Fibroblast of gingiva (primary cell): ENCODE measurements at regions not wholly inside any gene's neighbourhood (a gene's known extent, or its start where the extent isn't known, plus 50 kb on each side); places are given as distances from the start of the nearest gene placed in this dataset.

ENCODE experiments used
- DNase-seq: peaks from one replicate; pipeline ENCODE4 v3.0.0-alpha.2; 2011; ENCODE audit warnings: low read depth

DNA sequence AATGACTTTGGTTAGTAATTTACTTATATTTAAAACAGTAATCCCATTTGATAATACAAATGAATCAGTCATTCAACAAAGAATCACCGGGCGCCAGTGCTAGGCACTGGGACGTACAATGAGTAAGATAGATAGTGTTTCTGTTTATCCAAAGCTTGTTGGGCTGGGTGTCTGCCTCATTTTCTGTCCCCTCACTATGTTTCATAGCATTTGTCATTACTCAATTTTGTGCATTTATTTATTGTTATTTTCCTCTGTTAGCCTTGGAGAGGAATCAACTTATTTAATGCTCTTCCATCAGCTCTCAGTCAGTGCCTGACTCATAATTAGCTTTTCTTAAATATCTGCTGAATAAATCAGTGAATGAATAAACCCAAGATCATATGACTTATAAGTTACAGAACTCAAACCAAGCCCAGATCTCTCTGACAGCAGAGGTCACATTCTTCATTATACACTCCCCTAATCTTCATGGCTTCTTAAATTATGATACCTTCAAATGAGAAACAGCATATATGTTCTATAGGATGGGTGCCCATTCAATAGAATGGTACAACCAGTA lies 86.2 kb downstream of the TSPAN8 start:
- peak; percentile 60 for DNase-seq

DNA sequence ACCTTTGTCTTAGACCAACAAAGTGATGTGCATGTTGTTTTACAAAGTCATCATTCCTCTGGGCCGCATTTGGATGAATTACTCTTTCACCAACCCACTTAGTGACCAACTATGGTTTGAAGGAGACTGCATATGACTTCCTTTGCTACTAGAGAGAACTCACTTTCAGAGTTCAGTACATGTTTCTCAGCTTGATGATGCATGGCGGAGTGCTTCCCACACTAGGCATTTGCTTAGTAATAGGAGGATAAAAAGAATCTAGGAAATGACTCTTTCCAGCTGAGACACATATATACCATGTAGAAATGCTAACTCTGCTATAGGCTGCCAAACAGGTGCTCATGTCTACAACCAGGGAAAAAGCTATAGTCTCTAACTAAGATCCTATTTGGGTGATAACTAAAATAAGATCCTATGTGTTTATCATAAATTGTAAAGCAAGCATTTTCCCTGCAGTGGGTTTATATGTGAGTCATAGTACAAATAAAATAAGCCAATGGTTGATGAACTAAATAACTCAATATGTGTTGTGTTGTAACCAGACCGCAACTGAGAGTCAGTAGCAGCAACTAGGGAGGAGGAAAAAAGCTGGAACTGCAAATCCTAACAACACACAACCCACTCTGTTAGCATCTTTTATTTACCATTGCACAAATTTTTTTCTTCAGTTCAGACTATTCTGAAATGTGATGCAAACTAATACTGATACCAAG lies 87.2 kb downstream of the TSPAN8 start:
- DNase-seq = peak; percentile 95

DNA sequence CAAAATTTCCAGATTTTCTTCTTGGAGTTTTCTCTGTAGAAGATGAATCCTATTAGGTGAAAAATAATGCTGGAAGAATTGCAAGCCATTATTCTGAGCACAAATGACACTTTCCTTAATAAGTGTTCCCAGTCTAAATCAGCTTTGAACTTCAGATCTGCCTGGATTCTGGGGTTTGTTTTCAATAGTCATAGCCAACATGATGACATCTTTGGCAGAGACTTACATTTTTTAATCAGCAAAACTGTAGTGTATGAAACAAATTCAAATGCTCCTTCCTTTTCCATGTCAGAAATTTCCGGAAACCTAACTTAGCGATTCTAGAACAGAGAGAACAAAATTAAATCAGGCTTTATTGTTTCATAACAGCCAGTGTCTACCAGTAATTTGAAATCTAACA lies 88.5 kb downstream of the TSPAN8 start:
- peak; percentile 48 for DNase-seq

DNA sequence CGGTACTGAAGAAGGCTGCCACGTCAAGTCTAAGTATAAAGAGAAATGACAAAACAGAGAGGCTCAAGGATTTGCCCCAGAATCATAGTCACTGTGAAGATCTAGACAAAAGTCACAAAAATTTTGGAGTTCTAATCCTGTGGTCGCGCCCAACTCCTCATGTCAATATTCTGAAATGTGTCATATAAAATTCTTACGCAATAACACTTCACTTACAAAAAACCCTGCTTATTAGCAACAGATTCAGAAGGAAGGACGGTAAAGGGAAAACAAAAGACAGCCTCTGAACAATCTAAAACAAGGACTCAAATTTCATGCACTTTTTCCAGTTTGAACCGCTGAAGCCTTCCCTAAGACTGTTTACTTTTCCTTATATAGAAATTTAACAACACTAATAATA lies 94.7 kb downstream of the TSPAN8 start:
- DNase-seq = peak; percentile 17

DNA sequence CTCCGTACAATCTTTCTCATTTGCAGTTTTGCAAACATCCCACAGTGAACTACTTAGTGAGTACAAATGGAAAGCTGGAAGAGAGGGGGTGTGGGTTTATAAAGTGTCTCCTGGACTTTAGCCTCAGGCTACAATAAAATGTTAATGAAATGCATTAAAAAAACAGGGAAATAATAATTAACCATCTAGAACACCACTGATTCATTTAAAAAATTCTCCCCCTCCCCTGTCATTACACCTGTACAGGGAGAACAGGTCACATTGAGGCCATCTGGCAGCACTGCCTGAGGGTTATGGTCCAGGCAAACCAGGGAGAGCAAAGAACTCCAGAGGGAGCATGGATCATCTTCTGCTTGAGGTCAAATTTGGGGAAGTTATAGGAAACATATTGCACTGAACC lies 96.3 kb downstream of the TSPAN8 start:
- DNase-seq = no peak

DNA sequence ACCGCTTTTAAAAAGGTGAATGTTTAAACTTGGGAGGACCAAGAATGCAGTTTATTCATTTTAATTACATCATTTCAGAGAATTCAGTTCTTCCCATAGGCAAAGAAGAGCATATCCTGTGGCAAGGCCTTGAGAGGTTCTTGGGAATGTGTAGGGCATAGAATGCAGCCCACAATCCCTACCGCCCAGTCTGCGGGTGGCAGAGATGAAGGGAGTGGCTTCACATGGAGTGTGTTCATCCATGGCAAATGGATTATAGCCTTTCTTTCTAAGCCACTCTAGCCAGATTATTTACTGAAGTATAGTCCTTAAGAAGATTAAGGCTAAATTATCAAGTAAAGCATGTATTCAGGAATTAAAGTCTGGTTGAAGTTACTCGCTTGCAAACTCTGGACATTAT lies 97.4 kb downstream of the TSPAN8 start:
- DNase-seq = no peak

DNA sequence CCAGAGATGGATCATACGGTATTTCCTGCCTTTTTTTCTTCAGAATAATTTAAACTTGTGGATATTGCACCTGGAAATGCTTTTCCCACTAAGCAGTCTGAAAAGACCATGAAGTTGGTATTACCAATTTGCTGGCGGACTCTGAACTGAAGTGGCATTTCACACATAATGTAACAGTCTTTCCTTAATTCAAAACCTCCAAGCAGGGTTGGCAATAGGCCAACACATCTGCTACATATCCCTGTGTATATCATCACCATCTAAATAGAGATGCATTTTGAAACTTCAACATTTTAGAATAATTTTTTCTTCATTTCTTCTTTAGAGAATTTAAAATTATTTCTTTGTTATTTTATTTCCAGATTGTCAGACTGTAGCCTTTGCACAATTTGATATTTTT lies 100.5 kb downstream of the TSPAN8 start:
- DNase-seq = peak; percentile 13

DNA sequence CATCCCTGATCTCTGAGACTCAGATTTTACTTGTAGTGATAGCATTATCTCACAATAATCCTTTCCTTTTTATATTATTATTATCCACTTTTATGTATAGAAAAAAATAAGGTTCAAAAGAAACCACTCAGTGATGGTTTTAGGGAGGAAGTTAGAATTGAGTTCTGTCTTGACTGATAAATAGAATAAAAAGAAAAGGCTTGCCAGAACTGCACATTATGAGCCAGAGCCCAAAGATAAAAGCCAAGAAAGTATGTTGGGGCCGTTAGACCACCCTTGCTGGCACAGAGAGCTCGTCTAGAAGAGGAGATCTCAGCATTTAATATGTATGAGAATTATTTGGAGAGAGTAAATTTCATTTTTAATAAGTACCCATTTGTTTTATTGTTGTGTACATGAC lies 103.2 kb downstream of the TSPAN8 start:
- no peak for DNase-seq

DNA sequence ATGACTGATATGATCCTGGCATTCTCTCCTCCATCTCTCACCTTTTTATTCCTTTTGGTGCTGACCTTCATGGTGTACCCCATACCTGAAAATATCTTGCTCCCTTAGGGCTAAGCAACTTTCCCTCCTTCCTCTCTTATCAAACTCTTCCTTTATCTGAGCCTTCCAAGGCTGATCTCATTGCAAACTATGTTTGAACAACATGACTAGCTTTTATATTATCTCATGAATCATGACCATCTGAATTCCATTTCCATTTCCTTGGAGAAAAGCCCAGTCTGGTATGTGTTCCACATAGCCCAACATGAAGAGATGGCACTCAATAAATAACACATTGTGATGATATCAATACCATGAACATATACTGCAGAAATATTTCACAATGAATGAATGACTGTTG lies 111.6 kb downstream of the TSPAN8 start:
- peak; percentile 90 for DNase-seq

DNA sequence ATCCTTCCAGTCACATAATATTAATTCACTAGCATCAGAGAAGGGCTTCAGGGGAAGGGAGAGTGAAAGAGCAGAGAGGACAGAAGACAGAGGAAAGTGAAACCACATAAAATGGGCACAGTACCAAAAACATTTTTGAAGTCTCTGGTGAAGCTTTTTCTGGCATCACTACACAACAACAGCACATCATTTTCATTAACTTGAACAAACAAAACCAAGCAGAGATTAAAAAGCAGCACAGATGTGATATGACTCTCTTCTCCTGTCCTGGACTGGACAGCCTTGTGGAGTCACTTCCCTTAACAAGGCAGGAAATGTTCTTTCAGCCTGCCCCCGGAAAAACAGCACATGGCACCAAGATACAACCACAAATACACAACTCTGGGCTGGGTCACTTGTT lies 112.0 kb downstream of the TSPAN8 start:
- DNase-seq = peak; percentile 91

DNA sequence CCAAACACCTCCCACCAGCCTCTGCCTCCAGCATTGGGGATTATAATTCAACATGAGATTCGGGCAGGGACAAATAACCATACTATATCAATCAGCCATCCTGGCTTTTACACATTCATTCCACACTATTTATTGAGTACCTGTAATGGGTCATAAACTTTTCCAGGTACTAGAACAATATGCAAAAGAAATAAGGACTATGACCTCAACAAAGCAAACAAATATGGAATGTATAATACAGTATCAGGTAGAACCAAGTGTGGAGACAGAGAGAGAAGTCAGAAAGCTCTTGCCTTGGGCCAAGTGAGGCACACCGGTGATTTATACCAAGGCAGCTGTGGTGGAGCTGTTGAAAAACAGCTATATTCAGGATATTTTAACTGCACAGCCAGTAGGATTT lies 116.3 kb downstream of the TSPAN8 start:
- no peak for DNase-seq

DNA sequence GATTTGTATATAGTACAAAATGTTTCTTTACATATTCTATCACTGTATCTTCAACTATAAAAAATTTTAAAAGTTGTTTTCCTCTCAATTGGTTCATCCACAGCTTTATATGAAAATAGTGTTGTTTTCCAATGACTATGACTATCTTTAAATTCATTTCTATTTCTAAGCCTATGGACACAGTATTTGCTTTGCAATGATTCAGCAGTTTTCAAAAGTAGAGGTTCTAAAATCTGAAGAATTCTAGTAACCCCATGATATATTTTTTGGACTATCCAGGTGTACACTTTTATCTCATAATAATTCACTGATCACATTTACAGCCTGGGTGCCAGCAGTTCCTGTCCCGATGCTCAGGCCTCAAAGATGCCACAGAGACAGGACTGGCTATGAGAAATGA lies 118.4 kb upstream of the PTPRR start:
- no peak for DNase-seq

DNA sequence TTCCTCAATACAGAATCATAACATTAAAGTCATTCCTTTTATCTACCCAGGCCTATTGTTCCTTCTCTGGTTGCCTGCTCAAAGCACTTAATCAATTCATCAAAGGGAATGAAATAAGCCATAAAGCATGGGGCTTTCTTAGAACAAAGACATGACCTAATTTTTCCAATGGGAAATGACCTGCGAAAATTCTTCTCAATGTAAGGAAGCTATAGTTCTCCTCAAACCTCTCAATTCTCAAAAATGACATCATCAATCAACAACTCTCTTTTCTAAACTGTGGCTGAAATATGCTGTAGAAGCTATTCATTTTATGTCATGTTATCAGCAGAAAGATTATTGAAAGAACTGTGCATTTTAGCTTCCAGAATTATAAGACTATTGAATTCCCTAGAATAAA lies 116.0 kb upstream of the PTPRR start:
- DNase-seq = no peak

DNA sequence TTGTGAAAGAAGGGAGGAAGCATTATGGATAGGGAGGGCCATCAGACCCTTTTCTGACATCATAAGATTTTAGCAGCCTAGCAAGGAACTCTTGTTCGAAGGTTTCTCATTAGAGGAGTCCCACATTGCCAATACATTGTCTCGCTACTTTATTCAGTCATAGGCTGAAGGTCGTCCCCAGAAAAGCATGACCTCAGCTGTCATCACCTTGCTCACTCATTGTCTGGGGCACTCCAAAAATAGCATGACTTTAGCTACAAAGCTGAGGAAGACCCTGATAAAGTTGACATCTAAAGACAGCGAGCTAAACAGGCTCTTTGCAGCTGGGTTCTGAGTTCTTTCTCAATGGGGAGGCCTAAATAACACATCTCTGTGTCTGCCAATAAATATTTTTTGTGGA lies 112.4 kb upstream of the PTPRR start:
- DNase-seq = no peak

DNA sequence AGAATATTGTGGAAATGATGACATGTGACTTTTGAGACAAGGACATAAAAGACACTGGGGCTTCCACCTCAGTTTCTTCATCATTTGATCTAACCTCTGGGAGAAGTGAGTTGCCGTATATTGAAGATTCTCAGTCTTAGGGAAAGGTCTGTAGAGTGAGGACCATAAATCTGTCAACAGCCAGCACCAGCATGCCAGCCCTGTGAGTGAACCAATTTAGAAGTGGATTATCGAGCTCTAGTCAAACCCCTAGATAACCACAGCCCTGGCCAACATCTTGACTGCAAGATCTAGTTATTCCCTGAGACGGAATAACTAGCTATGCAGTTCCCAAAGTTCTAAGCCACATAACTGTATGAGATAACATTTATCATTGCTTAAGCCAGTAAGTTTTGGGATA lies 108.8 kb upstream of the PTPRR start:
- DNase-seq = no peak

DNA sequence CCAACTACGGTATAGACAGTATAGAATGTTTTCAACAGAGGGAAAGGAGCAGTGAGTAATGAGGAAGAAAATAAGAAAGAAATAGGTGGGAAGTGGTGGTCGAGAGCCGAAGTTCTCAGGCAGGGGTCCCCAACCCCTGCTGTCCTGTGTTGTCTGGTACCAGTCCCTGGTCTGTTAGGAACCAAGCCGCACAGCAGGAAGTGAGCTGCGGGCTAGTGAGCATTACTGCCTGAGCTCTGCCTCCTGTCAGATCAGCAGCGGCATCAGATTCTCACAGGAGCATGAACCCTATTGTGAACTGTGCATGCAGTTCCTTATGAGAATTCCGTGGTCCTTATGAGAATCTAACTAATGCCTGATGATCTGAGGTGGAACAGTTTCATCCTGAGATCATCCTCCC lies 107.3 kb upstream of the PTPRR start:
- no peak for DNase-seq

DNA sequence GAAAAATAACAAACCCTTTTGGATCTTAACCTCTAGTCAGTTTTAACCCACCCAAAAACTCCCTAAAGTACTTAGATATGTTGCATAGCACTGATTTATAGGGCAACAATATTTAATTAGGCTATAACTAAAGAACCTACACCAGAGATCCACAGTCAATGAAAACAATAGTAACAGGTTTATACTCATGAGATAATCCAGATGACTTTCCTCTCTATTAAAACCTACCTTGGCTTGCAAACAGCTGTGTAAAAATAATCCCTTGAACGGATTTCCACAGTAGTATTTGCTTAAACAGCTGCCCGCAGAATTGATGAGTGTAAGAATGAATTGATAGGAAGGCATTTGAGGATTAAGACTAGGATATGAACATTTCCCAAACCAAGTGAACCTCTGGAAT lies 104.3 kb upstream of the PTPRR start:
- no peak for DNase-seq

DNA sequence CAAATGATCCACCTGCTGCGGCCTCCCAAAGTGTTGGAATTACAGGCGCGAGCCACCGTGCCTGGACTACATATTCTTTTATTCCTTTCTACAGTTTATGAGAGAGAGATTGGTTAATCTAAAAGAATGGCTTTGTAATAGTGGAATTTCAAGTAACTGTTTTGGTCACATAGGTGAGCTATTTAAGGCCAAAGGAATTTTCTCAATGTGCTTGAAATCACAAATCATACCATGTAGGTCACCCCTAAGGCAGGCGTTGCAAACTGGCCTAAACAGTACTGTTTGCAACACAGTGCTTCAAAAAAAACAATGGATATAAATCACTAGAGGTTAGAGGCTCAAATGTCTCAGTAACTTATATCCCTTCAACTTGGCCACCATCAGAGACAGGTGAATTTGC lies 103.7 kb upstream of the PTPRR start:
- DNase-seq = no peak

DNA sequence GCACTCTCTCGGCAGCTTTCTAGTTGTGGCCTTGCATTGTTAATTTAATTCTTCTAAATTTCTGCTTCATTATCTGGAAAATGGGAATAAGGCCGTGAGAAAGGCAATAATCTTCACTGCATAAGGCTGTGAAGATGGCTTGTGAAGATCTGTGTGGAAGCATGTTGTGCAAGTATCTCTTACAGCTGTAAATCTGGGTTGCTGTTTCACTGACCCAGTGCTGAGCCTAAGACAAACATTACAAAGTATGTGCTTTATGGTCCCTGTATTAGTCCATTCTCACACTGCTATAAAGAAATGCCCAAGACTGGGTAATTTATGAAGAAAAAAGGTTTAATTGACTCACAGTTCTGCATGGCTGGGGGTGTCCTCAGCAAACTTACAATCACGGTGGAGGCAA lies 101.0 kb upstream of the PTPRR start:
- DNase-seq = no peak

DNA sequence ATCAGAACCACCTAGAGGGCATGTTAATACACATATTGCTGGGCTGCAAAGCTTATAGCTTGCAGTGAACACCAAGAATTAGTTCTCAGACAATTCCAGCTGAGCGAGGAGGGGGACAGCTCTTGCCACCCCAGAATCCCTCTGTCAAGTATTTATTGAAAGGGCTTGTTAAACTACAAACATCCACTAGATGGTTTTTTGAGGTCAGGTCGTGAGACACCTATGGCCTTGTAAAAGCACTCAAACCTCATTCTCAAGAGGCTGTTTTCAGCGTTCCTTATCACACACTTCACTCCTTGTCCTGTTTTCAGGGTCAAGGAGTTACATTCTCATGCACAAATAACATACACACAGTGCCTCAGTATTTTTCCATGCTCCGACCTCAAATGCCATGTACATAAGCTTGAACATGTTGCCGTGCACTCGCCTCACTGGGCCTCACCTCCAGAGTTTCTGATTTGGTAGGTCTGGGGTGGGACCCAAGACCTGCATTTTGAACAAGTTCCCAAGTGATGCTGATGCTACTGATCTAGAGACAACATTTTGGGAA lies 98.8 kb upstream of the PTPRR start:
- no peak for DNase-seq

DNA sequence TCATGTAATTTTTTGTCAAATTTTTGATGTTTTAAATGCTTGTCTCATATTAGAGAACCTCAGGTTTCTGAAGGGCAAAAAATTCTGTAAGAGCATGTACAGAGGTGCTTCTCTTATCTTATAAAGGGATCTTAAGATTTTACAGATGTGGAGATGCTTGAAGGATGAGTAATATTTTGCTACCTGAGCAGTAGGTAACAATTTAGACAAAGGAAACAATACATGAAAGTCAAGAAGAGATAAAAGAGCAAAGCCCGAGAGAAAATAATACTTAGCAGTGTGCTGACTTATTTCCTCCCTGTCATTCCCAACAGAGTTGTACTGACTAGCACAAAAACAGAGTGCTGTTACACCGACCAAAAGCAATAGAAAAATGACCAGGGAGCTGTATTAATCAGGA lies 98.1 kb upstream of the PTPRR start:
- no peak for DNase-seq

DNA sequence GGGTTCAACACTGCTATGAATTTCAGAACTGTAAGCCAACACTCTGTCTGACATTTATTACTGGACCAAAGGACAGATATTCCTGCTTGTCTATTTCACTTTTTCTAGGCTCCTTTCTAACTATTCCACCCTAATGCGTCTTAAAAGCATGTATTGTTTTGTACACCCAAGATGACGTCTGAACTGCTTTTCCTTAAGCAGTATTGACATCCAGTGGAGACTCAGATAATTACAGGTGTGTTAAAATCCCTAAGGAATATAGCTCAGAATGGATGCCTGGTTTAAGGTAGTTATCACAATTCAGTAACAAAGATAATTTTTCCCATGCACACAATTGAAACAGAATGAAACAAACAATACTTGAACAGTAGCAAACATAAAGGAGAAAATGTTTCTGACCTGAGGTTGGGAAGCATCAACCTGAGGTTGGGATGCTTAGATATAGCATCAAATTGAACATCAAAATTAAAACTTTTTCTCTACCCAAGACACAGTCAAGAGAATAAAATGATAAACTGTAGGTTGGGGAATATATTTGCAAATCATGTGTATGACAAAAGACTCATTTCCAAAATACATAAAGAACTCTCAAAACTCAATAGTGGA lies 93.7 kb upstream of the PTPRR start:
- DNase-seq = peak; percentile 65

DNA sequence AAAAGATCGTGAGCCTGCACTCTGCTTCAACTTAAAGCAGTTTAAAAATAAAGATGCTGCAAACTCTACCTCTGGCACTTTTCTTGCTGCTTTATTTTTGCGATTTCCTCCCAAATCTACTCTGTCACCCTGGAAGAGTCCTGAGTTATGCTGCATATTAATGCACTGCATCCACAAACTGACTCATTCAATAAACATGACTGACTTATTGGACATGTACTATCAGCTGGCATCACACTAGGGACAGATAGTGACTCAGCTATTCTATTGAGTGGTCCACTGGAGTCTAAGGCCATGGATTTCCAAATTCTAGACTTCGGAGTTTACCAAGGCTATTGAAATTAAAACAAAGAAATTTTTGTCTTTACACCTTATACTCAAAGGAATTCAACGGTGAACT lies 90.7 kb upstream of the PTPRR start:
- DNase-seq = peak; percentile 54

DNA sequence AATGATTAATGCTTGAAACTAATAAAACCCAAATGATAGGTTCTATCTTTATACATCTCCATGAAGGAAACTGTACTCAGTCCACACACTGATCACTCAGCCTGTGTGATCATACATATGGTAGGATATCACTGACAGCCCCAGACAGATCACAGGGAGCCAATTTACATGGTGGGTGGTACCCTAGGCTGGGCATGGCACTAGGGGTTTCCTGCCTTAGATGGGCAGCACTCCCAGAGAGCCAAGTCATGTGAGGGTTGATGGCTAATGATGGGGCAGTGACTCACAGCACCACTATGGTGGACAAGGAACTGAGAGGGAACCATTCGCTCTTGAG lies 89.6 kb upstream of the PTPRR start:
- DNase-seq = no peak
